CD1c-positive myeloid dendritic cell (primary cell): ENCODE measurements at regions not wholly inside any gene's neighbourhood (a gene's known extent, or its start where the extent isn't known, plus 50 kb on each side); places are given as distances from the start of the nearest gene placed in this dataset.

ENCODE experiments used
- DNase-seq: peaks from one replicate; pipeline ENCODE4 v3.0.0-alpha.2; 2016; ENCODE audit errors: extremely low spot score

GRCh38 chr17:69898601-69899000 is 176.4 kb upstream of the KCNJ16 start:
- DNase-seq, result no peak

- no peak for DNase-seq
Measured at GRCh38 chr17:69900101-69900500, 174.9 kb upstream of the KCNJ16 start.

- DNase-seq, result no peak
Measured at GRCh38 chr17:69900829-69901228, 174.2 kb upstream of the KCNJ16 start.

- no peak for DNase-seq
Measured at GRCh38 chr17:69906306-69906705, 168.7 kb upstream of the KCNJ16 start.

- DNase-seq, result no peak
Measured at GRCh38 chr17:69907132-69907847, 167.7 kb upstream of the KCNJ16 start.

- no peak for DNase-seq
Measured at GRCh38 chr17:69908626-69909368, 166.2 kb upstream of the KCNJ16 start.

GRCh38 chr17:69909389-69909788 is 165.6 kb upstream of the KCNJ16 start:
- no peak for DNase-seq

- no peak for DNase-seq
Measured at GRCh38 chr17:69912805-69913204, 162.2 kb upstream of the KCNJ16 start.

- no peak for DNase-seq
Measured at GRCh38 chr17:69913216-69913615, 161.8 kb upstream of the KCNJ16 start.

GRCh38 chr17:69913616-69914015 is 161.4 kb upstream of the KCNJ16 start:
- no peak for DNase-seq

- DNase-seq, result no peak
Measured at GRCh38 chr17:69914520-69914919, 160.5 kb upstream of the KCNJ16 start.

GRCh38 chr17:69916761-69917160 is 158.3 kb upstream of the KCNJ16 start:
- no peak for DNase-seq

GRCh38 chr17:69918164-69918563 is 156.9 kb upstream of the KCNJ16 start:
- no peak for DNase-seq

GRCh38 chr17:69919789-69920188 is 155.2 kb upstream of the KCNJ16 start:
- no peak for DNase-seq

GRCh38 chr17:69921046-69921445 is 154.0 kb upstream of the KCNJ16 start:
- DNase-seq, result no peak

- no peak for DNase-seq
Measured at GRCh38 chr17:69928611-69929010, 146.4 kb upstream of the KCNJ16 start.

GRCh38 chr17:69936996-69937395 is 138.0 kb upstream of the KCNJ16 start:
- DNase-seq, result no peak

GRCh38 chr17:69943058-69943457 is 132.0 kb upstream of the KCNJ16 start:
- DNase-seq, result no peak

- no peak for DNase-seq
Measured at GRCh38 chr17:69944406-69944805, 130.6 kb upstream of the KCNJ16 start.

GRCh38 chr17:69945698-69946185 is 129.3 kb upstream of the KCNJ16 start:
- no peak for DNase-seq

GRCh38 chr17:69947027-69947759 is 127.8 kb upstream of the KCNJ16 start:
- no peak for DNase-seq

GRCh38 chr17:69948406-69948805 is 126.6 kb upstream of the KCNJ16 start:
- DNase-seq, result no peak

GRCh38 chr17:69949496-69949895 is 125.5 kb upstream of the KCNJ16 start:
- no peak for DNase-seq
